Panc1 (cell line): ENCODE measurements at regions not wholly inside any gene's neighbourhood (a gene's known extent, or its start where the extent isn't known, plus 50 kb on each side); places are given as distances from the start of the nearest gene placed in this dataset.
A peak's percentile ranks its signal among the peaks of the same experiment; 100 is the strongest.

Source experiments
- ATAC-seq: fragments of 200-7000 bp; cut with Tn5 transposase; 2 replicates; pipeline ENCODE4 v1.9.1; 2020; ENCODE audit warnings: mild to moderate bottlenecking, moderate library complexity
- BruUV-seq: library from RNA; stranded (reverse); fragments of 400-500 nt; replicated peaks from 2 replicates; lab custom pipeline; 2021; lab: Mats Ljungman, UMichigan
- CTCF ChIA-PET: fragments of 300-600 bp; sonication (Branson Sonifier 250); formaldehyde crosslinking; loops from one replicate; lab custom pipeline; 2022; ENCODE audit warnings: antibody characterized with exemption; lab: Charles Lee
- POLR2A ChIA-PET: fragments of 300-600 bp; sonication (Branson Sonifier 250); formaldehyde crosslinking; loops from one replicate; lab custom pipeline; 2022; ENCODE audit warnings: antibody characterized with exemption; lab: Charles Lee
- DNase-seq: peaks from one replicate; pipeline ENCODE4 v3.0.0-alpha.2; 2010; ENCODE audit warnings: low read depth, low spot score
- H3K27ac ChIP-seq: 2 replicates; pipeline ENCODE4 v1.5.1; 2011; ENCODE audit warnings: mild to moderate bottlenecking, low read length, inconsistent platforms
- H3K27me3 ChIP-seq: fragments of 200-500 bp; sonication (Bioruptor generic); 2 replicates; pipeline ENCODE4 v1.6.0; 2014; ENCODE audit warnings: low read length, inconsistent platforms; ENCODE audit not compliant: control insufficient read depth, insufficient read depth
- H3K36me3 ChIP-seq: fragments of 200-500 bp; sonication (Bioruptor generic); 2 replicates; pipeline ENCODE4 v1.5.1; 2014; ENCODE audit warnings: inconsistent platforms, mild to moderate bottlenecking, low read length, moderate library complexity; ENCODE audit not compliant: control insufficient read depth, insufficient read depth
- H3K4me1 ChIP-seq: 2 replicates; pipeline ENCODE4 v1.5.1; 2011; ENCODE audit warnings: inconsistent platforms, mild to moderate bottlenecking, low read length, moderate library complexity; ENCODE audit not compliant: control insufficient read depth, insufficient read depth
- H3K4me3 ChIP-seq, 2 experiments: 2 replicates each; pipeline ENCODE4 v1.5.1; 2011 to 2012; ENCODE audit warnings: low read depth in 2 of 2, low read length in 2 of 2, mild to moderate bottlenecking in 2 of 2, inconsistent platforms in 1 of 2, moderate library complexity in 1 of 2
- H3K9me3 ChIP-seq: fragments of 200-500 bp; sonication (Bioruptor generic); 2 replicates; pipeline ENCODE4 v1.5.1; 2014; ENCODE audit warnings: low read depth, mild to moderate bottlenecking, inconsistent platforms, low read length, moderate library complexity; ENCODE audit not compliant: control insufficient read depth, insufficient read depth
- POLR2AphosphoS5 ChIP-seq: IDR thresholded peaks from 2 replicates; pipeline ENCODE4 v1.6.1; 2012; ENCODE audit warnings: mild to moderate bottlenecking, low read depth, low read length, moderate library complexity
- SIN3A ChIP-seq: IDR thresholded peaks from 2 replicates; pipeline ENCODE4 v1.6.1; 2012; ENCODE audit warnings: low read depth, mild to moderate bottlenecking, low read length, moderate library complexity, borderline replicate concordance; ENCODE audit not compliant: insufficient read depth
- TCF7L2 ChIP-seq: IDR thresholded peaks from 2 replicates; pipeline ENCODE4 v1.6.1; 2011; ENCODE audit warnings: mild to moderate bottlenecking, low read depth, low read length, inconsistent platforms
- in situ Hi-C: cut with HindIII; loops from 2 replicates; pipeline ENCODE4 v1.10.0; 2016; ENCODE audit warnings: low sequenced_read_pairs, low pct_unique_long_range_greater_than_20kb
- intact Hi-C: fragments of 100-400 bp; cut with micrococcal nuclease; formaldehyde crosslinking; loops from one replicate; pipeline ENCODE4 v1.10.0; 2022; ENCODE audit not compliant: unreplicated experiment
- TF ChIP-seq, protein P1 (sequence below): fragments of 450-650 bp; IDR thresholded peaks from 2 replicates; pipeline ENCODE4 v1.5.1; 2017; ENCODE audit warnings: mild to moderate bottlenecking
- TF ChIP-seq, protein P2 (sequence below), 2 experiments: IDR thresholded peaks; 2 replicates each; pipeline ENCODE4 v1.6.1; 2011 to 2012; ENCODE audit warnings: low read depth in 2 of 2, control low read depth in 1 of 2, low read length in 1 of 2, mild to moderate bottlenecking in 1 of 2, moderate library complexity in 1 of 2; ENCODE audit not compliant: insufficient read depth in 1 of 2

DNA sequence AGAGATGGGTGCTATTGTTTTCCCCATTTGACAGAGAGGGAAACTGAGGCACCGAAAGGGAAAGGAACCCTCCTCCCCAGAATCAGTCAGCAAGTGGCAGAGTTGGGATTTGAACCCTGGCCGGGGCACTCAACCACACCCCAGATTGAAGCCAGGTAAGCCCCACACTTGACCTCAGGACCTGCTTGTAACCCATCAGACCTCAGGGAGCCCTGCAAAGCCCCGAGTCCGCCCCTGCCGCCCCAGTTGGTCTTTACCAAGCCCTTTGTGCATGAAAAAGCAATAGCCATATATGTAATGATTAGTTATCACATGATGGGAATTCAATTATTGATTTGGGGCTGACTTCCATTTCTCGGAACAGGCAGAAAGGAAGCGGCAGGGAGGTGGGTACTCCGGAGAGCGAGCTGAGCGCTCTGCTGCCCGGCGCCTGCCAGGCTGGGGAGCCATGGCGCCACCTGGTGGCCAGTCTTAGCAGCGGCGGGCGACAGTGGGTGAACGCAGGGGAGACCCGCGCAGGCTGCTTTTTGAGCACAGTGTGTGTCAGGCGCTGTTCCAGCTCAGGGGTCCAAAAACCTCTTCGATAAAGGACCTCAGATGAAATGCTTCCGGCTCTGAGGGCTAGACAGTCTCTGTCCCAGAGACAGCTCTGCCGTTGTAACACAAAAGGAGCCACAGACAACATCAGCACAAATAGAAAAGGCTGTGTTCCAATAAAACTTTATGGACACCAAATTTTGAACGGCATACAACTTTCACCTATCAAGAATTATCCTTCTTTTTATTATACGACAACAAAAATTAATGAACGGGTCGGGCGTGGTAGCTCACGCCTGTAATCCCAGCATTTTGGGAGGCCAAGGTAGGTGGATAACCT is 82.9 kb upstream of the CACNA1A start:
- intact Hi-C loops (loop anchor here (2.0 kb wide), 1 partner anchor 312 kb away; no protein-coding TSS in a partner anchor), in situ Hi-C loops (no loop called here)
- ChIA-PET CTCF (interaction anchor here (0.7 to 1.5 kb wide), 3 partner anchors 12 to 313 kb away, joined by 3 to 4 read pairs (median 3); no protein-coding TSS in a partner anchor), POLR2A (no interaction called here)
- peak overlapping the region in 1 of 2 experiments; percentile 26; a peak in 1 of 4 replicates for H3K4me3 ChIP-seq
- H3K27ac ChIP-seq: no peak overlapping the region
- ATAC-seq (peak; percentile 99), DNase-seq (peak; percentile 30)
- TF ChIP-seq POLR2AphosphoS5 (no peak), SIN3A (no peak), TCF7L2 (no peak)
- TF ChIP-seq, protein P1, sequence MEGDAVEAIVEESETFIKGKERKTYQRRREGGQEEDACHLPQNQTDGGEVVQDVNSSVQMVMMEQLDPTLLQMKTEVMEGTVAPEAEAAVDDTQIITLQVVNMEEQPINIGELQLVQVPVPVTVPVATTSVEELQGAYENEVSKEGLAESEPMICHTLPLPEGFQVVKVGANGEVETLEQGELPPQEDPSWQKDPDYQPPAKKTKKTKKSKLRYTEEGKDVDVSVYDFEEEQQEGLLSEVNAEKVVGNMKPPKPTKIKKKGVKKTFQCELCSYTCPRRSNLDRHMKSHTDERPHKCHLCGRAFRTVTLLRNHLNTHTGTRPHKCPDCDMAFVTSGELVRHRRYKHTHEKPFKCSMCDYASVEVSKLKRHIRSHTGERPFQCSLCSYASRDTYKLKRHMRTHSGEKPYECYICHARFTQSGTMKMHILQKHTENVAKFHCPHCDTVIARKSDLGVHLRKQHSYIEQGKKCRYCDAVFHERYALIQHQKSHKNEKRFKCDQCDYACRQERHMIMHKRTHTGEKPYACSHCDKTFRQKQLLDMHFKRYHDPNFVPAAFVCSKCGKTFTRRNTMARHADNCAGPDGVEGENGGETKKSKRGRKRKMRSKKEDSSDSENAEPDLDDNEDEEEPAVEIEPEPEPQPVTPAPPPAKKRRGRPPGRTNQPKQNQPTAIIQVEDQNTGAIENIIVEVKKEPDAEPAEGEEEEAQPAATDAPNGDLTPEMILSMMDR: peak; percentile 94
- TF ChIP-seq, protein P2, sequence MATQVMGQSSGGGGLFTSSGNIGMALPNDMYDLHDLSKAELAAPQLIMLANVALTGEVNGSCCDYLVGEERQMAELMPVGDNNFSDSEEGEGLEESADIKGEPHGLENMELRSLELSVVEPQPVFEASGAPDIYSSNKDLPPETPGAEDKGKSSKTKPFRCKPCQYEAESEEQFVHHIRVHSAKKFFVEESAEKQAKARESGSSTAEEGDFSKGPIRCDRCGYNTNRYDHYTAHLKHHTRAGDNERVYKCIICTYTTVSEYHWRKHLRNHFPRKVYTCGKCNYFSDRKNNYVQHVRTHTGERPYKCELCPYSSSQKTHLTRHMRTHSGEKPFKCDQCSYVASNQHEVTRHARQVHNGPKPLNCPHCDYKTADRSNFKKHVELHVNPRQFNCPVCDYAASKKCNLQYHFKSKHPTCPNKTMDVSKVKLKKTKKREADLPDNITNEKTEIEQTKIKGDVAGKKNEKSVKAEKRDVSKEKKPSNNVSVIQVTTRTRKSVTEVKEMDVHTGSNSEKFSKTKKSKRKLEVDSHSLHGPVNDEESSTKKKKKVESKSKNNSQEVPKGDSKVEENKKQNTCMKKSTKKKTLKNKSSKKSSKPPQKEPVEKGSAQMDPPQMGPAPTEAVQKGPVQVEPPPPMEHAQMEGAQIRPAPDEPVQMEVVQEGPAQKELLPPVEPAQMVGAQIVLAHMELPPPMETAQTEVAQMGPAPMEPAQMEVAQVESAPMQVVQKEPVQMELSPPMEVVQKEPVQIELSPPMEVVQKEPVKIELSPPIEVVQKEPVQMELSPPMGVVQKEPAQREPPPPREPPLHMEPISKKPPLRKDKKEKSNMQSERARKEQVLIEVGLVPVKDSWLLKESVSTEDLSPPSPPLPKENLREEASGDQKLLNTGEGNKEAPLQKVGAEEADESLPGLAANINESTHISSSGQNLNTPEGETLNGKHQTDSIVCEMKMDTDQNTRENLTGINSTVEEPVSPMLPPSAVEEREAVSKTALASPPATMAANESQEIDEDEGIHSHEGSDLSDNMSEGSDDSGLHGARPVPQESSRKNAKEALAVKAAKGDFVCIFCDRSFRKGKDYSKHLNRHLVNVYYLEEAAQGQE (IDR thresholded peaks at IDR 0.05; ENCODE audit: insufficient read depth in 1 of 2, low read depth in 2 of 2, low read length in 1 of 2): no peak
- no peaks in the 10 kb centered on the region for H3K36me3 ChIP-seq
- no peaks in the 10 kb centered on the region for H3K4me1 ChIP-seq
- H3K27me3 ChIP-seq: no peaks in the 10 kb centered on the region
- H3K9me3 ChIP-seq: no peaks in the 10 kb centered on the region
- BruUV-seq: no TSS peak

DNA sequence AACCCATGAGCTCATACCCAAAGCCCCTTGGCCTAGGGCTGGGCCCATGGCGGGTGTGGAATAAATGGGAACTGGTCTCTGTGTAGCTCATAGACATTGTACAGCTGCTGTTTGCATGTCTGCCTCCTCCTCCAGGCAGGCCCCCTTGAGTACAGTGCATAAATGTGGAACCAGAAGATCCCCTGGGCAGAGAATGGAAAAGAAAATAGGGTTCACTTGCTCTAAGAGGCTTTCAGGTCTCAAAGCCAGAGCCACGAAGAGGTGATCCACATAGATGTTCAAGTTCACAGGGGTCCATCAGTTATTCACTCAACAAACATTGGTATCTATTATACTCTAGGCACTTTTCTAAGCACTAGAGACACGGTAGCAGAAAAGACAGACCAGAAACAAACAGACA is 79.2 kb upstream of the CACNA1A start:
- ChIA-PET POLR2A (no interaction called here), CTCF (no interaction called here)
- TF ChIP-seq SIN3A (no peak), TCF7L2 (no peak), POLR2AphosphoS5 (no peak)
- TF ChIP-seq, protein P2 (IDR thresholded peaks at IDR 0.05; ENCODE audit: insufficient read depth in 1 of 2, low read depth in 2 of 2, low read length in 1 of 2): no peak
- TF ChIP-seq, protein P1: no peak
- H3K27me3 ChIP-seq: no peaks in the 10 kb centered on the region
- in situ Hi-C loops: no loop called here
- no peaks in the 10 kb centered on the region for H3K36me3 ChIP-seq
- no TSS peak for BruUV-seq
- H3K4me3 ChIP-seq: no peak overlapping the region
- DNase-seq (no peak), ATAC-seq (no peak)
- intact Hi-C loops: no loop called here
- no peaks in the 10 kb centered on the region for H3K9me3 ChIP-seq
- no peaks in the 10 kb centered on the region for H3K4me1 ChIP-seq
- H3K27ac ChIP-seq: no peak overlapping the region
